SK-N-SH (cell line): ENCODE measurements at regions not wholly inside any gene's neighbourhood (a gene's known extent, or its start where the extent isn't known, plus 50 kb on each side); places are given as distances from the start of the nearest gene placed in this dataset.

ENCODE experiments used
- CTCF ChIP-seq: fragments of 200-600 bp; sonication (generic); IDR thresholded peaks from 2 replicates; pipeline ENCODE4 v1.6.1; 2017; ENCODE audit warnings: antibody characterized with exemption, mild to moderate bottlenecking, moderate library complexity
- ELF1 ChIP-seq: IDR thresholded peaks from 2 replicates; pipeline ENCODE4 v1.4.0; 2012
- EZH2phosphoT487 ChIP-seq: fragments of 200-600 bp; sonication (generic); IDR thresholded peaks from 2 replicates; pipeline ENCODE4 v1.6.1; 2017; ENCODE audit warnings: low read depth, mixed run types, mild to moderate bottlenecking, antibody characterized with exemption, moderate library complexity, borderline replicate concordance
- GABPA ChIP-seq: IDR thresholded peaks from 2 replicates; pipeline ENCODE4 v1.4.0; 2012; ENCODE audit warnings: low read depth, mild to moderate bottlenecking
- JUND ChIP-seq: IDR thresholded peaks from 2 replicates; pipeline ENCODE4 v1.4.0; 2012
- MXI1 ChIP-seq: IDR thresholded peaks from 2 replicates; pipeline ENCODE4 v1.6.1; 2012; ENCODE audit warnings: mild to moderate bottlenecking, low read depth, low read length, improper control_type of control experiment
- NRF1 ChIP-seq: IDR thresholded peaks from 2 replicates; pipeline ENCODE4 v1.6.1; 2012; ENCODE audit warnings: low read depth, mild to moderate bottlenecking, low read length
- POLR2AphosphoS5 ChIP-seq: IDR thresholded peaks from 2 replicates; pipeline ENCODE4 v1.6.1; 2012; ENCODE audit warnings: low read depth, low read length
- RAD21 ChIP-seq: IDR thresholded peaks from 2 replicates; pipeline ENCODE4 v1.6.1; 2012; ENCODE audit warnings: mild to moderate bottlenecking, low read length
- RCOR1 ChIP-seq: fragments of 150-350 bp; IDR thresholded peaks from 2 replicates; pipeline ENCODE4 v1.6.1; 2017; ENCODE audit warnings: antibody characterized with exemption, low read length
- TAF1 ChIP-seq: IDR thresholded peaks from 2 replicates; pipeline ENCODE4 v1.6.1; 2012; ENCODE audit warnings: low read depth, mild to moderate bottlenecking, low read length, moderate library complexity, borderline replicate concordance
- TEAD4 ChIP-seq: IDR thresholded peaks from 2 replicates; pipeline ENCODE4 v1.4.0; 2012; ENCODE audit warnings: mild to moderate bottlenecking, borderline replicate concordance; ENCODE audit not compliant: insufficient read depth
- USF2 ChIP-seq: fragments of 150-350 bp; IDR thresholded peaks from 2 replicates; pipeline ENCODE4 v1.6.1; 2017; ENCODE audit warnings: antibody characterized with exemption, low read length, low read depth, borderline replicate concordance
- ZBTB33 ChIP-seq: IDR thresholded peaks from 2 replicates; pipeline ENCODE4 v1.4.0; 2012; ENCODE audit warnings: low read depth, borderline replicate concordance

GRCh38 chr15:26103002-26103404 is 239.9 kb upstream of the ATP10A start:
- TF ChIP-seq CTCF (no peak), TEAD4 (no peak), JUND (no peak), ZBTB33 (no peak), RCOR1 (no peak), EZH2phosphoT487 (no peak), NRF1 (no peak), MXI1 (no peak), USF2 (no peak), ELF1 (no peak), TAF1 (no peak), POLR2AphosphoS5 (no peak), RAD21 (no peak), GABPA (no peak)
